Glutamatergic neuron (in vitro differentiated cells): ENCODE measurements at regions not wholly inside any gene's neighbourhood (a gene's known extent, or its start where the extent isn't known, plus 50 kb on each side); places are given as distances from the start of the nearest gene placed in this dataset.

Experiments used
- DNase-seq: peaks from one replicate; pipeline ENCODE4 v3.0.0; 2022
- H3K27ac Mint-ChIP-seq: one replicate; pipeline ENCODE4 v1.8.0; 2020; ENCODE audit warnings: mild to moderate bottlenecking, mixed read lengths, inconsistent platforms; ENCODE audit not compliant: unreplicated experiment
- H3K27me3 Mint-ChIP-seq: one replicate; pipeline ENCODE4 v1.8.0; 2020; ENCODE audit warnings: mild to moderate bottlenecking, moderate library complexity, mixed read lengths, inconsistent platforms; ENCODE audit not compliant: unreplicated experiment
- H3K36me3 Mint-ChIP-seq: one replicate; pipeline ENCODE4 v1.8.0; 2020; ENCODE audit warnings: mild to moderate bottlenecking, mixed read lengths, inconsistent platforms; ENCODE audit not compliant: unreplicated experiment
- H3K4me1 Mint-ChIP-seq: one replicate; pipeline ENCODE4 v1.8.0; 2020; ENCODE audit warnings: mild to moderate bottlenecking, low read depth, mixed read lengths, inconsistent platforms; ENCODE audit not compliant: unreplicated experiment
- H3K4me3 Mint-ChIP-seq: one replicate; pipeline ENCODE4 v1.8.0; 2020; ENCODE audit warnings: mild to moderate bottlenecking, mixed read lengths, inconsistent platforms; ENCODE audit not compliant: unreplicated experiment
- H3K9me3 Mint-ChIP-seq: one replicate; pipeline ENCODE4 v1.8.0; 2020; ENCODE audit warnings: mild to moderate bottlenecking, moderate library complexity, mixed read lengths, inconsistent platforms; ENCODE audit not compliant: unreplicated experiment
- CTCF ChIP-seq: fragments of 200-600 bp; sonication (generic); IDR thresholded peaks from one replicate; pipeline ENCODE4 v1.5.0; 2021; ENCODE audit not compliant: partially characterized antibody, unreplicated experiment

- no peak overlapping the region for H3K27ac Mint-ChIP-seq
- H3K4me3 Mint-ChIP-seq: no peak overlapping the region
- H3K9me3 Mint-ChIP-seq: no peaks in the 10 kb centered on the region
- DNase-seq: peak; percentile 39
- H3K27me3 Mint-ChIP-seq: peaks cover 1% of the 10 kb centered on the region
- peak; percentile 50 for TF ChIP-seq CTCF
- H3K36me3 Mint-ChIP-seq: no peaks in the 10 kb centered on the region
- no peaks in the 10 kb centered on the region for H3K4me1 Mint-ChIP-seq
Observed at GRCh38 chr16:9225527-9226316, 134.3 kb downstream of the HAPSTR1 start.

GRCh38 chr16:9226924-9227323, 135.5 kb downstream of the HAPSTR1 start:
- no peak for TF ChIP-seq CTCF
- Mint-ChIP-seq H3K27me3 (peaks cover 1% of the 10 kb centered on the region), H3K4me1 (no peaks in the 10 kb centered on the region), H3K36me3 (no peaks in the 10 kb centered on the region), H3K9me3 (peaks cover 2% of the 10 kb centered on the region), H3K27ac (no peak overlapping the region), H3K4me3 (no peak overlapping the region)
- no peak for DNase-seq

- no peak for TF ChIP-seq CTCF
- H3K27me3 Mint-ChIP-seq: peaks cover 1% of the 10 kb centered on the region
Observed at GRCh38 chr16:9231039-9231438, 139.6 kb downstream of the HAPSTR1 start.

GRCh38 chr16:9232102-9232770, 140.8 kb downstream of the HAPSTR1 start:
- H3K36me3 Mint-ChIP-seq: no peaks in the 10 kb centered on the region
- peaks cover 5% of the 10 kb centered on the region for H3K4me1 Mint-ChIP-seq
- no peak overlapping the region for H3K4me3 Mint-ChIP-seq
- H3K9me3 Mint-ChIP-seq: peaks cover 4% of the 10 kb centered on the region
- no peaks in the 10 kb centered on the region for H3K27me3 Mint-ChIP-seq
- no peak overlapping the region for H3K27ac Mint-ChIP-seq
- no peak for TF ChIP-seq CTCF
- no peak for DNase-seq

More at GRCh38 chr16:9231039-9231438, 139.6 kb downstream of the HAPSTR1 start:
- Mint-ChIP-seq H3K27ac (no peak overlapping the region), H3K36me3 (no peaks in the 10 kb centered on the region), H3K4me3 (no peak overlapping the region), H3K4me1 (peaks cover 5% of the 10 kb centered on the region), H3K9me3 (peaks cover 4% of the 10 kb centered on the region)
- DNase-seq: no peak

GRCh38 chr16:9235867-9236266, 144.4 kb downstream of the HAPSTR1 start:
- H3K4me3 Mint-ChIP-seq: no peak overlapping the region
- H3K27me3 Mint-ChIP-seq: no peaks in the 10 kb centered on the region
- H3K27ac Mint-ChIP-seq: no peak overlapping the region
- peaks cover 6% of the 10 kb centered on the region for H3K9me3 Mint-ChIP-seq
- no peak for DNase-seq
- H3K4me1 Mint-ChIP-seq: peaks cover 5% of the 10 kb centered on the region
- peaks cover 6% of the 10 kb centered on the region for H3K36me3 Mint-ChIP-seq
- TF ChIP-seq CTCF: no peak
